ENCODE measurements at regions not wholly inside any gene's neighbourhood (a gene's known extent, or its start where the extent isn't known, plus 50 kb on each side); places are given as distances from the start of the nearest gene placed in this dataset.
"Not testable (repeated sequence)": the region's sequence is repeated elsewhere in the genome, so short reads cannot be mapped to it uniquely, and the experiment has no call there.

DNA sequence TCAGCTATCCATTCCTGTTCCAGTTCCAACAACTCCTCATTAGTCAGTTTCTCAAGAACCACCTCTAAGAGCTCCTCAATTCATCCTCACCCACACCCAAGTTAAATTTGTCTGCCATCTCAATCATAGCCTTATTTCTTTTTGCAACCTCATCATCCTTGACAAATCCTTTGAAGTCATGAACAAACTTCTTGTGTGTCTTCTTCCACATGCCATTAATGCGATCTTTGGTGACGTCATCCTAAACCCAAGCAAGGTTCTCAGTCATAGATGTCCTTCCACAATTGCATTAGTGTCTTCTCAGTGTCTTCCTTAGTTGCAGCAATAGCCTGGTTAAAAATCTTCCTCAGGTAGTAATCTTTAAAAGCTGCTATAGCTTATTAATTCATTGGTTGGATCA, 71.2 kb upstream of the FSIP2 start:
- no peak for DNase-seq

- no peak for DNase-seq
Measured at GRCh38 chr2:185668710-185669109, 69.9 kb upstream of the FSIP2 start.

- no peak for DNase-seq
Measured at GRCh38 chr2:185674232-185674631, 64.4 kb upstream of the FSIP2 start.

DNA sequence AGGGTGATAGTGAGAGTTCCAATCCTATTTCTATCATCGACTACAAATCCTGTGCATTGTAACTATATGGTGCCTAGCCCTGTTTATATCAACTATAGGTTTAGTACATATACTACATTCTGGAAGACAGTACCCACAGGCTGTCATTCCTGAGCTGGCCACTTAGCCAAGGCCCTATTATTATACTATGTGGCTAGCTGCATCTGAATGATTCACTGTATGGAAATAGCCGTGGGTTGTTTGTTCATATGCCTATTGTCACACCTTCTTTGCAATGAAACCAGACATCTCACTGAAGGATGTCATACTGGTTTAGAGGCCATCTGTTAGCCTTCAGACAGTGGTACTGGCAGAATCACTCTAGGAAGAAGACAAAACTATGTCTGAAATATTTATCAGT, 62.3 kb upstream of the FSIP2 start:
- no peak for DNase-seq

DNA sequence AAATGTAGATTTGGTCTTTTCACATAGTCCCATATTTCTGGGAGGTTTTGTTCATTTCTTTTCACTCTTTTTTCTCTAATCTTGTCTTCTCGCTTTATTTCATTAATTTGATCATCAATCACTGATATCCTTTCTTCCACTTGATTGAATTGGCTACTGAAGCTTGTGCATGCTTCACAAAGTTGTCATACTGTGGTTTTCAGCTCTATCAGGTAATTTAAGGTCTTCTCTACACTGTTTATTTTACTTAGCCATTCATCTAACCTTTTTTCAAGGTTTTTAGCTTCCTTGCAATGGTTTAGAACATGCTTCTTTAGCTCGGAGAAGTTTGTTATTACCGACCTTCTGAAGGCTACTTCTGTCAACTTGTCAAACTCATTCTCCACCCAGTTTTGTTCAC, 51.6 kb upstream of the FSIP2 start:
- not testable (repeated sequence) for DNase-seq

DNA sequence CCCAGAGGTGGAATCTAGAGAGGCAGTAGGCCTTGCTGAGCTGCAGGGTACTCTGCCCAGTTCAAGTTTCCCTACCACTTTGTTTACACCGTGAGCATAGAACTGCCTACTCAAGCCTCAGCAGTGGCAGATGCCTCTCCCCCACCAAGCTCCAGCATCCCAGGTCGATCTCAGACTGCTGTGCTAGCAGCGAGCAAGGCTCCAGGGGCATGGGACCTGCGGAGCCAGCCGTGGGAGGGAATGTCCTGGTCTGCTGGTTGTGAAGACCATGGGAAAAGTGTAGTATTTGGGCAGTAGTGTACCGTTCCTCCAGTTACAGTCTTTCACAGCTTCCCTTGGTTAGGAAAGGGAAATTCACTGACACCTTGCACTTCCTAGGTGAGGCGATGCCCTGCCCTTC, 50.6 kb upstream of the FSIP2 start:
- DNase-seq, result no peak
